ENCODE measurements at regions not wholly inside any gene's neighbourhood (a gene's known extent, or its start where the extent isn't known, plus 50 kb on each side); places are given as distances from the start of the nearest gene placed in this dataset.

- ATAC-seq = no peak
- TF ChIP-seq ARNTL (CRISPR knock-in tag; IDR thresholded peaks at IDR 0.05; ENCODE audit: borderline replicate concordance, low read depth) (no peak), GLIS3 (CRISPR knock-in tag; IDR thresholded peaks at IDR 0.05) (no peak)
Observed at GRCh38 chr2:104318001-104318665, 535.8 kb upstream of the POU3F3 start.

- ATAC-seq = no peak
- TF ChIP-seq ZC3H10 (CRISPR knock-in tag; IDR thresholded peaks at IDR 0.05) (no peak), POU6F1 (CRISPR knock-in tag; IDR thresholded peaks at IDR 0.05; ENCODE audit: borderline replicate concordance, low read depth) (no peak), ZNF565 (CRISPR knock-in tag; conservative IDR thresholded peaks at IDR 0.05; ENCODE audit: low read depth) (no peak), CREB5 (CRISPR knock-in tag; IDR thresholded peaks at IDR 0.05; ENCODE audit: low read depth) (no peak), CSRNP3 (CRISPR knock-in tag; IDR thresholded peaks at IDR 0.05) (no peak), ZFP3 (CRISPR knock-in tag; IDR thresholded peaks at IDR 0.05) (no peak), ARNTL (CRISPR knock-in tag; IDR thresholded peaks at IDR 0.05; ENCODE audit: borderline replicate concordance, low read depth) (no peak), CSDC2 (CRISPR knock-in tag; IDR thresholded peaks at IDR 0.05) (no peak), ZFP30 (CRISPR knock-in tag; IDR thresholded peaks at IDR 0.05) (no peak), RARB (CRISPR knock-in tag; IDR thresholded peaks at IDR 0.05) (no peak), ISL1 (CRISPR knock-in tag; IDR thresholded peaks at IDR 0.05) (no peak), ZNF8 (CRISPR knock-in tag; IDR thresholded peaks at IDR 0.05) (no peak), GLIS3 (CRISPR knock-in tag; IDR thresholded peaks at IDR 0.05) (no peak)
Observed at GRCh38 chr2:104321116-104321795, 532.7 kb upstream of the POU3F3 start.

GRCh38 chr2:104321796-104322349 is 532.0 kb upstream of the POU3F3 start:
- no peak for TF ChIP-seq PPARA (CRISPR knock-in tag; IDR thresholded peaks at IDR 0.05; ENCODE audit: borderline replicate concordance)
- TF ChIP-seq RARB (CRISPR knock-in tag; IDR thresholded peaks at IDR 0.05) = no peak
- no peak for TF ChIP-seq ISL1 (CRISPR knock-in tag; IDR thresholded peaks at IDR 0.05)
- TF ChIP-seq CSDC2 (CRISPR knock-in tag; IDR thresholded peaks at IDR 0.05) = no peak
- no peak for TF ChIP-seq TCF4 (CRISPR knock-in tag; IDR thresholded peaks at IDR 0.05; ENCODE audit: borderline replicate concordance)
- no peak for TF ChIP-seq CREB5 (CRISPR knock-in tag; IDR thresholded peaks at IDR 0.05; ENCODE audit: low read depth)
- no peak for TF ChIP-seq TSHZ2 (CRISPR knock-in tag; IDR thresholded peaks at IDR 0.05)
- no peak for TF ChIP-seq ZNF565 (CRISPR knock-in tag; conservative IDR thresholded peaks at IDR 0.05; ENCODE audit: low read depth)
- no peak for TF ChIP-seq PATZ1 (CRISPR knock-in tag; IDR thresholded peaks at IDR 0.05; ENCODE audit: borderline replicate concordance)
- no peak for TF ChIP-seq BACH2 (CRISPR knock-in tag; IDR thresholded peaks at IDR 0.05; ENCODE audit: borderline replicate concordance)
- no peak for TF ChIP-seq OSR1 (CRISPR knock-in tag; IDR thresholded peaks at IDR 0.05)
- no peak for TF ChIP-seq ZNF8 (CRISPR knock-in tag; IDR thresholded peaks at IDR 0.05)
- ATAC-seq = no peak

Measured in SK-N-SH treated with all-trans-retinoic acid at 6 μM for 48 hours (cell line).